CD4-positive, alpha-beta T cell (primary cell): ENCODE measurements at regions not wholly inside any gene's neighbourhood (a gene's known extent, or its start where the extent isn't known, plus 50 kb on each side); places are given as distances from the start of the nearest gene placed in this dataset.

ENCODE experiments used
- ATAC-seq: fragments of 200-7000 bp; cut with Tn5 transposase; one replicate; pipeline ENCODE4 v1.10.0; 2022; ENCODE audit warnings: mild to moderate bottlenecking; ENCODE audit not compliant: poor library complexity
- CTCF ChIA-PET: fragments of 350-600 bp; sonication (Branson Sonifier 250); formaldehyde crosslinking; loops from one replicate; lab custom pipeline; 2021; ENCODE audit warnings: antibody characterized with exemption, inconsistent platforms; lab: Charles Lee
- POLR2A ChIA-PET: fragments of 350-600 bp; sonication (Branson Sonifier 250); formaldehyde crosslinking; loops from one replicate; lab custom pipeline; 2021; ENCODE audit warnings: antibody characterized with exemption, inconsistent platforms; lab: Charles Lee
- DNase-seq, 14 experiments: peaks; one replicate each; pipeline ENCODE4 v3.0.0-alpha.2; 2013 to 2020; ENCODE audit warnings: mixed read lengths in 2 of 14
- H3K27ac ChIP-seq, 2 donors: one replicate each; pipeline versions ENCODE4 v1.5.1 to v1.7.0; 2013; ENCODE audit warnings: low read length in 2 of 2, low read depth in 1 of 2, mild to moderate bottlenecking in 1 of 2
- H3K27me3 ChIP-seq, 2 experiments: 1 replicate in 1 of 2; 2 replicates in 1 of 2; pipeline versions ENCODE4 v1.6.1 to v1.7.0; 2013; ENCODE audit warnings: low read length in 2 of 2, control low read depth in 1 of 2, mild to moderate bottlenecking in 1 of 2, moderate library complexity in 1 of 2; ENCODE audit not compliant: insufficient read depth in 2 of 2, control insufficient read depth in 1 of 2
- H3K36me3 ChIP-seq: one replicate; pipeline ENCODE4 v1.6.1; 2013; ENCODE audit warnings: low read length, control low read depth; ENCODE audit not compliant: insufficient read depth
- H3K4me1 ChIP-seq: one replicate; pipeline ENCODE4 v1.6.1; 2013; ENCODE audit warnings: low read length, control low read depth; ENCODE audit not compliant: insufficient read depth
- H3K4me3 ChIP-seq: one replicate; pipeline ENCODE4 v1.5.1; 2013; ENCODE audit warnings: mild to moderate bottlenecking, low read length, moderate library complexity
- H3K9me3 ChIP-seq, 2 experiments: 1 replicate in 1 of 2; 2 replicates in 1 of 2; pipeline versions ENCODE4 v1.6.1 to v1.7.0; 2013; ENCODE audit warnings: low read length in 2 of 2, mild to moderate bottlenecking in 2 of 2, control low read depth in 1 of 2, moderate library complexity in 1 of 2; ENCODE audit not compliant: control insufficient read depth in 1 of 2, insufficient read depth in 1 of 2
- H3K27ac Mint-ChIP-seq: one replicate; pipeline ENCODE4 v1.8.0; 2020; ENCODE audit warnings: mixed read lengths
- H3K27me3 Mint-ChIP-seq: one replicate; pipeline ENCODE4 v1.8.0; 2021; ENCODE audit warnings: mixed read lengths
- H3K36me3 Mint-ChIP-seq: one replicate; pipeline ENCODE4 v1.8.0; 2021; ENCODE audit warnings: low read depth, mixed read lengths
- H3K4me1 Mint-ChIP-seq: one replicate; pipeline ENCODE4 v1.8.0; 2021; ENCODE audit warnings: low read depth, mixed read lengths
- H3K4me3 Mint-ChIP-seq: one replicate; pipeline ENCODE4 v1.8.0; 2020; ENCODE audit warnings: mild to moderate bottlenecking, mixed read lengths
- H3K9me3 Mint-ChIP-seq: one replicate; pipeline ENCODE4 v1.8.0; 2020; ENCODE audit warnings: mixed read lengths
- CTCF ChIP-seq: fragments of 200-600 bp; IDR thresholded peaks from one replicate; pipeline ENCODE4 v1.8.0; 2022; ENCODE audit warnings: antibody characterized with exemption, mild to moderate bottlenecking
- intact Hi-C, 2 experiments: fragments of 100-400 bp; cut with DNase I in 1 of 2; cut with micrococcal nuclease in 1 of 2; formaldehyde crosslinking; loops; one replicate each; pipeline versions ENCODE4 v1.15.1 to v1.9.0; 2023 to 2025; cut with DNase I, micrococcal nuclease

DNA sequence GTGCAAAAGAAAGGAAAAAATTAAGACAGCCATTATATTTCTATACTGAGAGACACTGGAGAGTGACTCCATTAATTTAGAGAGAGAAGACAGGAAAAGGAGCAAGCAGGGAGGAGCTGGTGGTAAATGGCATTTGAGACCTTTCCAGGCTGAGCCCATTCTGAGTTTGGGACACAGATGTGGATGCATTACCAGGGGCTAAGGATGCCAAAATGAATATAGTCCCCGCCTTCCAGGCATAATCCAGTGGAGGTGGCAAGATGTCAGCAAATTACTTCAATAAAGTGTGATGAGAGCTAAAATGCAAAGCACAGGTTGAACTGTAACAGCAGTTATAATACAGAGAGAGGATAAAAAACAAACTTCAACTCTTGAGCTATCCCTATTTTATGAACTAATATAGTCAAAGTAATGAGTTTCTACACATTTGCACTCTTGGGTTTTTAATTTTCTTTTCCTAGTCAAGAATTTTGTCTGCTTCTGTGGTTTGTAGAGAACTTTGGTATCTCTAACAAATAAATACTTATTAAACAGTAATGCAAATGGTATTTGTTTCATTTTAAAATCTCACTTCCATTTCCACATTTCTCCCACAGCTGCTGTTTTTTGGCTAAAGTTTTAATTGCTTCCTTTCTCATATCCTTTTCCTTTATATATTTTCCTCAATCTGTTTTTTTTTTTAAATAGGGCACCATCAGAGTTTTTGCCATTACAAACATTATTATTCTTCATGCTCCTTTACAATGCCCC lies 228.2 kb upstream of the KCNK2 start:
- ChIA-PET POLR2A (no interaction called here), CTCF (no interaction called here)
- Mint-ChIP-seq H3K27ac (no peak overlapping the region), H3K27me3 (no peaks in the 10 kb centered on the region), H3K4me1 (no peaks in the 10 kb centered on the region), H3K4me3 (no peak overlapping the region), H3K36me3 (no peaks in the 10 kb centered on the region), H3K9me3 (peaks cover 4% of the 10 kb centered on the region)
- intact Hi-C loops, result no loop called here
- no peak for TF ChIP-seq CTCF
- peaks cover 0 to 4% of the 10 kb centered on the region in 2 experiments for H3K27me3 ChIP-seq
- no peak overlapping the region for H3K4me3 ChIP-seq
- no peak for ATAC-seq
- DNase-seq, result no peak
- no peaks in the 10 kb centered on the region for H3K4me1 ChIP-seq
- H3K36me3 ChIP-seq, result no peaks in the 10 kb centered on the region
- peaks cover 0 to 3% of the 10 kb centered on the region in 2 experiments for H3K9me3 ChIP-seq
- no peak overlapping the region for H3K27ac ChIP-seq

GRCh38 chr1:214856843-214857242 lies 225.7 kb upstream of the KCNK2 start:
- no peaks in the 10 kb centered on the region for H3K9me3 Mint-ChIP-seq
- no peaks in the 10 kb centered on the region for H3K9me3 ChIP-seq
- peaks cover 0 to 4% of the 10 kb centered on the region in 2 experiments for H3K27me3 ChIP-seq
- ChIA-PET POLR2A (no interaction called here), CTCF (no interaction called here)
- H3K27me3 Mint-ChIP-seq, result peaks cover under 1% of the 10 kb centered on the region
- no peak overlapping the region for H3K4me3 Mint-ChIP-seq
- H3K27ac ChIP-seq, result no peak overlapping the region
- H3K36me3 ChIP-seq, result no peaks in the 10 kb centered on the region
- H3K4me1 ChIP-seq, result no peaks in the 10 kb centered on the region
- no peak for TF ChIP-seq CTCF
- no peaks in the 10 kb centered on the region for H3K36me3 Mint-ChIP-seq
- DNase-seq (no peak), ATAC-seq (no peak)
- H3K4me3 ChIP-seq, result no peak overlapping the region
- H3K27ac Mint-ChIP-seq, result no peak overlapping the region
- no peaks in the 10 kb centered on the region for H3K4me1 Mint-ChIP-seq
- intact Hi-C loops, result no loop called here

- H3K27me3 ChIP-seq, result peaks cover 0 to 4% of the 10 kb centered on the region in 2 experiments
- ATAC-seq, result no peak
- intact Hi-C loops, result no loop called here
- H3K9me3 Mint-ChIP-seq, result no peaks in the 10 kb centered on the region
- no peak overlapping the region for H3K27ac ChIP-seq
- H3K36me3 ChIP-seq, result no peaks in the 10 kb centered on the region
- ChIA-PET POLR2A (no interaction called here), CTCF (no interaction called here)
- H3K27ac Mint-ChIP-seq, result no peak overlapping the region
- no peak overlapping the region for H3K4me3 ChIP-seq
- no peak for TF ChIP-seq CTCF
- H3K4me1 Mint-ChIP-seq, result no peaks in the 10 kb centered on the region
- no peak overlapping the region for H3K4me3 Mint-ChIP-seq
- no peak for DNase-seq
- H3K27me3 Mint-ChIP-seq, result peaks cover 4% of the 10 kb centered on the region
- no peaks in the 10 kb centered on the region for H3K4me1 ChIP-seq
- no peaks in the 10 kb centered on the region for H3K9me3 ChIP-seq
- no peaks in the 10 kb centered on the region for H3K36me3 Mint-ChIP-seq
Observed at GRCh38 chr1:214857716-214858115, 224.8 kb upstream of the KCNK2 start.
